ENCODE measurements at regions not wholly inside any gene's neighbourhood (a gene's known extent, or its start where the extent isn't known, plus 50 kb on each side); places are given as distances from the start of the nearest gene placed in this dataset.

DNA sequence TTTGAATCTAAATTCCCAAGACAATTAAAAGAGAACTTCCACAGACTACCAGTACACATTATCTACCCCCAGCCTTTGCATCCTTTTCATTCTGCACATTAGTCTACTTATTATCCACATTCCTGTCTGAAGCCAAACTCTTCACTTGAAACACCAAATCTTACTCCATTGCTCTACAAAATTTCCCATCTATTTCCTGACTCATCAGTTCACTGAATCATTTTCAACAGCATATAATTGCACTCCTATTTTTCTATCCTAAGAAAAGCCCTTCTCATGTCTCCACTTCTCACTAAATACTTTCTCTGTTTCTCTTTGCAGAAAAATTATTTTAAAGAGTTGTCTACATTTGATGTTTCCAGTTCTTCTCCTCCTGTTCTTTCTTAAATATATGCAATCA lies 239.4 kb upstream of the FERMT1 start:
- TF ChIP-seq EZH2 (IDR thresholded peaks at IDR 0.05; ENCODE audit: low read length), result no peak
- TF ChIP-seq, protein P1, sequence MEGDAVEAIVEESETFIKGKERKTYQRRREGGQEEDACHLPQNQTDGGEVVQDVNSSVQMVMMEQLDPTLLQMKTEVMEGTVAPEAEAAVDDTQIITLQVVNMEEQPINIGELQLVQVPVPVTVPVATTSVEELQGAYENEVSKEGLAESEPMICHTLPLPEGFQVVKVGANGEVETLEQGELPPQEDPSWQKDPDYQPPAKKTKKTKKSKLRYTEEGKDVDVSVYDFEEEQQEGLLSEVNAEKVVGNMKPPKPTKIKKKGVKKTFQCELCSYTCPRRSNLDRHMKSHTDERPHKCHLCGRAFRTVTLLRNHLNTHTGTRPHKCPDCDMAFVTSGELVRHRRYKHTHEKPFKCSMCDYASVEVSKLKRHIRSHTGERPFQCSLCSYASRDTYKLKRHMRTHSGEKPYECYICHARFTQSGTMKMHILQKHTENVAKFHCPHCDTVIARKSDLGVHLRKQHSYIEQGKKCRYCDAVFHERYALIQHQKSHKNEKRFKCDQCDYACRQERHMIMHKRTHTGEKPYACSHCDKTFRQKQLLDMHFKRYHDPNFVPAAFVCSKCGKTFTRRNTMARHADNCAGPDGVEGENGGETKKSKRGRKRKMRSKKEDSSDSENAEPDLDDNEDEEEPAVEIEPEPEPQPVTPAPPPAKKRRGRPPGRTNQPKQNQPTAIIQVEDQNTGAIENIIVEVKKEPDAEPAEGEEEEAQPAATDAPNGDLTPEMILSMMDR (optimal IDR thresholded peaks at IDR 0.05 in 1 of 3, IDR thresholded peaks at IDR 0.05 in 1 of 3, conservative IDR thresholded peaks at IDR 0.05 in 1 of 3; ENCODE audit: extremely low read depth in 1 of 3, insufficient read depth in 2 of 3, low read length in 3 of 3), result no peak

Measured in keratinocyte (primary cell).